ENCODE measurements at regions not wholly inside any gene's neighbourhood (a gene's known extent, or its start where the extent isn't known, plus 50 kb on each side); places are given as distances from the start of the nearest gene placed in this dataset.

DNA sequence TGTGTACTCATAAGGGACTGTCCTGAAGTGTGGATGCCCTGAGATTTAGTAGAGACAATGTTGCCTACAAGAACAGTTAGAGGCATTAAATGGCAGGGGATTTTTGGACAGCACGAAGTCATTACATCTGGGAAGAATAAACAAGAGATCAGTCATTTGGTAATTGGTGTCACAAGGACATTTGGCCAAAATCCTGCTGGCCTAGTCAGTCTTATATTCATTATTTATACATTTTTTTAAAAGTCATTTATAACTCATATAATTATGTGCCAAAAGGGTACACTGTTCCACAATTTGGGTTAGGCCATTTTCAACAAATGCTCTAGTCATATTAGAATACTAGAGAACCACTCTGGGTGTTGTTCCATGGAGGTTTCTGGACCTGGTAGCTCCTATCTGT is 104.7 kb downstream of the LRATD1 start:
- Histone ChIP-seq H3K4me3 (no peak overlapping the region), H3K9me2 (ENCODE audit: insufficient read depth) (peaks cover 5% of the 10 kb centered on the region; the same call in 1 of the 2 replicates), H4K20me1 (replicated peaks; ENCODE audit: insufficient read depth) (no peaks in the 10 kb centered on the region), H3K36me3 (ENCODE audit: insufficient read depth) (no peaks in the 10 kb centered on the region), H3K27me3 (ENCODE audit: insufficient read depth) (no peaks in the 10 kb centered on the region), H3K79me2 (replicated peaks; ENCODE audit: insufficient read depth) (no peaks in the 10 kb centered on the region), H3K27ac (ENCODE audit: low read depth) (no peak overlapping the region), H3K4me2 (no peak overlapping the region), H3F3A (replicated peaks; ENCODE audit: low read depth) (no peaks in the 10 kb centered on the region), H3K4me1 (ENCODE audit: insufficient read depth) (no peaks in the 10 kb centered on the region), H2AFZ (no peak overlapping the region)
- H3K9me3 Mint-ChIP-seq, result no peaks in the 10 kb centered on the region
- no peak for TF ChIP-seq POLR2AphosphoS5 (IDR thresholded peaks at IDR 0.05; ENCODE audit: low read depth)
- no peak for TF ChIP-seq NANOG (IDR thresholded peaks at IDR 0.05; ENCODE audit: borderline replicate concordance)
- no peak for TF ChIP-seq CREB1 (CRISPR knock-in tag; IDR thresholded peaks at IDR 0.05; ENCODE audit: low read depth)
- no peak for TF ChIP-seq STAT1 (IDR thresholded peaks at IDR 0.05; ENCODE audit: unreplicated experiment)
- TF ChIP-seq JUNB (IDR thresholded peaks at IDR 0.05; ENCODE audit: unreplicated experiment), result no peak
- H3K27me3 Mint-ChIP-seq (ENCODE audit: insufficient read depth, low read depth, poor library complexity), result no peaks in the 10 kb centered on the region
- H3K4me3 Mint-ChIP-seq, result no peak overlapping the region
- H3K4me1 Mint-ChIP-seq, result no peaks in the 10 kb centered on the region
- H3K27ac Mint-ChIP-seq, result no peak overlapping the region
- no peaks in the 10 kb centered on the region for H3K36me3 Mint-ChIP-seq (ENCODE audit: low read depth)
- ATAC-seq (no peak), DNase-seq (ENCODE audit: low spot score) (no peak)

DNA sequence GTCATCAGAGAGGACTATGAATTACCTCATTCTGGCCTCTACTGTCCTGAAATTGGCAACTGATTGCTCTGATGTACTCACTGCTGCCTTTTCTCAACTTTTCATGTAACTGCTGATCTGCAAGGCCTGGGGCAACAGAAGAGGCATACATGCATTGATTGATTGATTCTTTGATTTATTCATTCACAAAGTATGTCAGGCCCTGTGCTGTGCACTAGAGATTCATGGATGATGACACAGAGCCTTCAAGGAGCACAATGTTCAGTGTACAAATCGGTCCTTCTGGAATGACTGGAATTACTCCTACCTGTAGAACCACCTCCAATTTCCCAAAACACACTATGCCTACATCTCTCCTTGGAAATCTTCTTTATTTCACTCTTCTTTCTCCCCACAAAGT is 111.3 kb downstream of the LRATD1 start:
- no peak overlapping the region for H3K27ac ChIP-seq (ENCODE audit: low read depth)
- no peaks in the 10 kb centered on the region for H3K79me2 ChIP-seq (replicated peaks; ENCODE audit: insufficient read depth)
- Mint-ChIP-seq H3K36me3 (ENCODE audit: low read depth) (no peaks in the 10 kb centered on the region), H3K4me1 (no peaks in the 10 kb centered on the region), H3K4me3 (no peak overlapping the region), H3K27me3 (ENCODE audit: insufficient read depth, low read depth, poor library complexity) (no peaks in the 10 kb centered on the region), H3K27ac (no peak overlapping the region), H3K9me3 (no peaks in the 10 kb centered on the region)
- no peaks in the 10 kb centered on the region for H4K20me1 ChIP-seq (replicated peaks; ENCODE audit: insufficient read depth)
- H3F3A ChIP-seq (replicated peaks; ENCODE audit: low read depth), result no peaks in the 10 kb centered on the region
- H3K4me2 ChIP-seq, result no peak overlapping the region
- no peaks in the 10 kb centered on the region for H3K27me3 ChIP-seq (ENCODE audit: insufficient read depth)
- ATAC-seq (no peak), DNase-seq (ENCODE audit: low spot score) (no peak)
- H3K36me3 ChIP-seq (ENCODE audit: insufficient read depth), result no peaks in the 10 kb centered on the region; the same call in 1 of the 2 replicates
- no peaks in the 10 kb centered on the region for H3K4me1 ChIP-seq (ENCODE audit: insufficient read depth)
- H2AFZ ChIP-seq, result no peak overlapping the region
- no peaks in the 10 kb centered on the region; the same call in 1 of the 2 replicates for H3K9me2 ChIP-seq (ENCODE audit: insufficient read depth)
- no peak overlapping the region for H3K4me3 ChIP-seq
- TF ChIP-seq POLR2AphosphoS5 (IDR thresholded peaks at IDR 0.05; ENCODE audit: low read depth) (no peak), CREB1 (CRISPR knock-in tag; IDR thresholded peaks at IDR 0.05; ENCODE audit: low read depth) (no peak), STAT1 (IDR thresholded peaks at IDR 0.05; ENCODE audit: unreplicated experiment) (no peak), ZNF331 (CRISPR knock-in tag; IDR thresholded peaks at IDR 0.05; ENCODE audit: low read depth) (no peak), EZH2phosphoT487 (IDR thresholded peaks at IDR 0.05; ENCODE audit: unreplicated experiment) (no peak), JUNB (IDR thresholded peaks at IDR 0.05; ENCODE audit: unreplicated experiment) (no peak), NANOG (IDR thresholded peaks at IDR 0.05; ENCODE audit: borderline replicate concordance) (no peak)
- TF ChIP-seq, protein P1, sequence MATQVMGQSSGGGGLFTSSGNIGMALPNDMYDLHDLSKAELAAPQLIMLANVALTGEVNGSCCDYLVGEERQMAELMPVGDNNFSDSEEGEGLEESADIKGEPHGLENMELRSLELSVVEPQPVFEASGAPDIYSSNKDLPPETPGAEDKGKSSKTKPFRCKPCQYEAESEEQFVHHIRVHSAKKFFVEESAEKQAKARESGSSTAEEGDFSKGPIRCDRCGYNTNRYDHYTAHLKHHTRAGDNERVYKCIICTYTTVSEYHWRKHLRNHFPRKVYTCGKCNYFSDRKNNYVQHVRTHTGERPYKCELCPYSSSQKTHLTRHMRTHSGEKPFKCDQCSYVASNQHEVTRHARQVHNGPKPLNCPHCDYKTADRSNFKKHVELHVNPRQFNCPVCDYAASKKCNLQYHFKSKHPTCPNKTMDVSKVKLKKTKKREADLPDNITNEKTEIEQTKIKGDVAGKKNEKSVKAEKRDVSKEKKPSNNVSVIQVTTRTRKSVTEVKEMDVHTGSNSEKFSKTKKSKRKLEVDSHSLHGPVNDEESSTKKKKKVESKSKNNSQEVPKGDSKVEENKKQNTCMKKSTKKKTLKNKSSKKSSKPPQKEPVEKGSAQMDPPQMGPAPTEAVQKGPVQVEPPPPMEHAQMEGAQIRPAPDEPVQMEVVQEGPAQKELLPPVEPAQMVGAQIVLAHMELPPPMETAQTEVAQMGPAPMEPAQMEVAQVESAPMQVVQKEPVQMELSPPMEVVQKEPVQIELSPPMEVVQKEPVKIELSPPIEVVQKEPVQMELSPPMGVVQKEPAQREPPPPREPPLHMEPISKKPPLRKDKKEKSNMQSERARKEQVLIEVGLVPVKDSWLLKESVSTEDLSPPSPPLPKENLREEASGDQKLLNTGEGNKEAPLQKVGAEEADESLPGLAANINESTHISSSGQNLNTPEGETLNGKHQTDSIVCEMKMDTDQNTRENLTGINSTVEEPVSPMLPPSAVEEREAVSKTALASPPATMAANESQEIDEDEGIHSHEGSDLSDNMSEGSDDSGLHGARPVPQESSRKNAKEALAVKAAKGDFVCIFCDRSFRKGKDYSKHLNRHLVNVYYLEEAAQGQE (IDR thresholded peaks at IDR 0.05; ENCODE audit: unreplicated experiment), result no peak
- TF ChIP-seq, protein P2, sequence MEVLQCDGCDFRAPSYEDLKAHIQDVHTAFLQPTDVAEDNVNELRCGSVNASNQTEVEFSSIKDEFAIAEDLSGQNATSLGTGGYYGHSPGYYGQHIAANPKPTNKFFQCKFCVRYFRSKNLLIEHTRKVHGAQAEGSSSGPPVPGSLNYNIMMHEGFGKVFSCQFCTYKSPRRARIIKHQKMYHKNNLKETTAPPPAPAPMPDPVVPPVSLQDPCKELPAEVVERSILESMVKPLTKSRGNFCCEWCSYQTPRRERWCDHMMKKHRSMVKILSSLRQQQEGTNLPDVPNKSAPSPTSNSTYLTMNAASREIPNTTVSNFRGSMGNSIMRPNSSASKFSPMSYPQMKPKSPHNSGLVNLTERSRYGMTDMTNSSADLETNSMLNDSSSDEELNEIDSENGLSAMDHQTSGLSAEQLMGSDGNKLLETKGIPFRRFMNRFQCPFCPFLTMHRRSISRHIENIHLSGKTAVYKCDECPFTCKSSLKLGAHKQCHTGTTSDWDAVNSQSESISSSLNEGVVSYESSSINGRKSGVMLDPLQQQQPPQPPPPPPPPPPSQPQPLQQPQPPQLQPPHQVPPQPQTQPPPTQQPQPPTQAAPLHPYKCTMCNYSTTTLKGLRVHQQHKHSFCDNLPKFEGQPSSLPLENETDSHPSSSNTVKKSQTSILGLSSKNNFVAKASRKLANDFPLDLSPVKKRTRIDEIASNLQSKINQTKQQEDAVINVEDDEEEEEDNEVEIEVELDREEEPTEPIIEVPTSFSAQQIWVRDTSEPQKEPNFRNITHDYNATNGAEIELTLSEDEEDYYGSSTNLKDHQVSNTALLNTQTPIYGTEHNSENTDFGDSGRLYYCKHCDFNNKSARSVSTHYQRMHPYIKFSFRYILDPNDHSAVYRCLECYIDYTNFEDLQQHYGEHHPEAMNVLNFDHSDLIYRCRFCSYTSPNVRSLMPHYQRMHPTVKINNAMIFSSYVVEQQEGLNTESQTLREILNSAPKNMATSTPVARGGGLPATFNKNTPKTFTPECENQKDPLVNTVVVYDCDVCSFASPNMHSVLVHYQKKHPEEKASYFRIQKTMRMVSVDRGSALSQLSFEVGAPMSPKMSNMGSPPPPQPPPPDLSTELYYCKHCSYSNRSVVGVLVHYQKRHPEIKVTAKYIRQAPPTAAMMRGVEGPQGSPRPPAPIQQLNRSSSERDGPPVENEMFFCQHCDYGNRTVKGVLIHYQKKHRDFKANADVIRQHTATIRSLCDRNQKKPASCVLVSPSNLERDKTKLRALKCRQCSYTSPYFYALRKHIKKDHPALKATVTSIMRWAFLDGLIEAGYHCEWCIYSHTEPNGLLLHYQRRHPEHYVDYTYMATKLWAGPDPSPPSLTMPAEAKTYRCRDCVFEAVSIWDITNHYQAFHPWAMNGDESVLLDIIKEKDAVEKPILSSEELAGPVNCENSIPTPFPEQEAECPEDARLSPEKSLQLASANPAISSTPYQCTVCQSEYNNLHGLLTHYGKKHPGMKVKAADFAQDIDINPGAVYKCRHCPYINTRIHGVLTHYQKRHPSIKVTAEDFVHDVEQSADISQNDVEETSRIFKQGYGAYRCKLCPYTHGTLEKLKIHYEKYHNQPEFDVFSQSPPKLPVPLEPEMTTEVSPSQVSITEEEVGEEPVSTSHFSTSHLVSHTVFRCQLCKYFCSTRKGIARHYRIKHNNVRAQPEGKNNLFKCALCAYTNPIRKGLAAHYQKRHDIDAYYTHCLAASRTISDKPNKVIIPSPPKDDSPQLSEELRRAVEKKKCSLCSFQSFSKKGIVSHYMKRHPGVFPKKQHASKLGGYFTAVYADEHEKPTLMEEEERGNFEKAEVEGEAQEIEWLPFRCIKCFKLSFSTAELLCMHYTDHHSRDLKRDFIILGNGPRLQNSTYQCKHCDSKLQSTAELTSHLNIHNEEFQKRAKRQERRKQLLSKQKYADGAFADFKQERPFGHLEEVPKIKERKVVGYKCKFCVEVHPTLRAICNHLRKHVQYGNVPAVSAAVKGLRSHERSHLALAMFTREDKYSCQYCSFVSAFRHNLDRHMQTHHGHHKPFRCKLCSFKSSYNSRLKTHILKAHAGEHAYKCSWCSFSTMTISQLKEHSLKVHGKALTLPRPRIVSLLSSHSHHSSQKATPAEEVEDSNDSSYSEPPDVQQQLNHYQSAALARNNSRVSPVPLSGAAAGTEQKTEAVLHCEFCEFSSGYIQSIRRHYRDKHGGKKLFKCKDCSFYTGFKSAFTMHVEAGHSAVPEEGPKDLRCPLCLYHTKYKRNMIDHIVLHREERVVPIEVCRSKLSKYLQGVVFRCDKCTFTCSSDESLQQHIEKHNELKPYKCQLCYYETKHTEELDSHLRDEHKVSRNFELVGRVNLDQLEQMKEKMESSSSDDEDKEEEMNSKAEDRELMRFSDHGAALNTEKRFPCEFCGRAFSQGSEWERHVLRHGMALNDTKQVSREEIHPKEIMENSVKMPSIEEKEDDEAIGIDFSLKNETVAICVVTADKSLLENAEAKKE (CRISPR knock-in tag; IDR thresholded peaks at IDR 0.05), result no peak
- TF ChIP-seq, protein P3, sequence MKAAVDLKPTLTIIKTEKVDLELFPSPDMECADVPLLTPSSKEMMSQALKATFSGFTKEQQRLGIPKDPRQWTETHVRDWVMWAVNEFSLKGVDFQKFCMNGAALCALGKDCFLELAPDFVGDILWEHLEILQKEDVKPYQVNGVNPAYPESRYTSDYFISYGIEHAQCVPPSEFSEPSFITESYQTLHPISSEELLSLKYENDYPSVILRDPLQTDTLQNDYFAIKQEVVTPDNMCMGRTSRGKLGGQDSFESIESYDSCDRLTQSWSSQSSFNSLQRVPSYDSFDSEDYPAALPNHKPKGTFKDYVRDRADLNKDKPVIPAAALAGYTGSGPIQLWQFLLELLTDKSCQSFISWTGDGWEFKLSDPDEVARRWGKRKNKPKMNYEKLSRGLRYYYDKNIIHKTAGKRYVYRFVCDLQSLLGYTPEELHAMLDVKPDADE (IDR thresholded peaks at IDR 0.05), result no peak

Data from GM23338 (cell line).